Right cardiac atrium (tissue), 5 donors: ENCODE measurements at regions not wholly inside any gene's neighbourhood (a gene's known extent, or its start where the extent isn't known, plus 50 kb on each side); places are given as distances from the start of the nearest gene placed in this dataset.
"Not testable (repeated sequence)": the region's sequence is repeated elsewhere in the genome, so short reads cannot be mapped to it uniquely, and the experiment has no call there.

Experiments
- ATAC-seq, 2 donors: fragments of 200-7000 bp; cut with Tn5 transposase; one replicate each; pipeline versions ENCODE4 v1.8.0 to v1.9.1; 2020; ENCODE audit warnings: moderate library complexity in 2 of 2, mild to moderate bottlenecking in 1 of 2
- DNase-seq, 3 donors: peaks; one replicate each; pipeline ENCODE4 v3.0.0-alpha.2; 2020
- H3K27ac ChIP-seq: one replicate; pipeline ENCODE4 v1.5.1; 2013; ENCODE audit warnings: mild to moderate bottlenecking, low read length, control low read depth, moderate library complexity
- H3K27me3 ChIP-seq: one replicate; pipeline ENCODE4 v1.6.1; 2013; ENCODE audit not compliant: control insufficient read depth, insufficient read depth
- H3K4me1 ChIP-seq: one replicate; pipeline ENCODE4 v1.6.1; 2013; ENCODE audit warnings: low read length; ENCODE audit not compliant: control insufficient read depth, insufficient read depth
- H3K4me3 ChIP-seq: one replicate; pipeline ENCODE4 v1.5.1; 2013; ENCODE audit warnings: low read length, control low read depth
- H3K9me3 ChIP-seq: one replicate; pipeline ENCODE4 v1.6.1; 2013; ENCODE audit warnings: low read length; ENCODE audit not compliant: control insufficient read depth
- WGBS: extraction: QIAGEN DNeasy Blood & Tissue Kit; methylation state at CpG from one replicate; pipeline ENCODE4 v1.1.7; 2013; 5-methylcytosine and 5-hydroxymethylcytosine counted together
- intact Hi-C, 4 donors: fragments of 100-400 bp; cut with DNase I; formaldehyde crosslinking; loops; one replicate each; pipeline versions ENCODE4 v1.11.0 to v1.14.0; 2022 to 2023
- donor health status: healthy with polysubstance abuse.
- donor health status: DM: no; HTN: yes; CAD: no.
- donor health status: DM: no; HTN: no; CAD: no.
- donor health status: DM: no; HTN: yes; CAD: no; lungs with severe emphysema.
- donor health status: DM: yes; HTN: yes; CAD: no.

GRCh38 chr5:8720506-8720905 lies 825.4 kb downstream of the SEMA5A start:
- Histone ChIP-seq H3K27me3 (no peaks in the 10 kb centered on the region), H3K4me1 (no peaks in the 10 kb centered on the region), H3K27ac (no peak overlapping the region), H3K4me3 (no peak overlapping the region), H3K9me3 (peaks cover 6% of the 10 kb centered on the region)
- WGBS = 46% methylated on average over 5 of the region's 5 CpGs
- intact Hi-C loops = no loop called here
- DNase-seq (no peak), ATAC-seq (no peak)

DNA sequence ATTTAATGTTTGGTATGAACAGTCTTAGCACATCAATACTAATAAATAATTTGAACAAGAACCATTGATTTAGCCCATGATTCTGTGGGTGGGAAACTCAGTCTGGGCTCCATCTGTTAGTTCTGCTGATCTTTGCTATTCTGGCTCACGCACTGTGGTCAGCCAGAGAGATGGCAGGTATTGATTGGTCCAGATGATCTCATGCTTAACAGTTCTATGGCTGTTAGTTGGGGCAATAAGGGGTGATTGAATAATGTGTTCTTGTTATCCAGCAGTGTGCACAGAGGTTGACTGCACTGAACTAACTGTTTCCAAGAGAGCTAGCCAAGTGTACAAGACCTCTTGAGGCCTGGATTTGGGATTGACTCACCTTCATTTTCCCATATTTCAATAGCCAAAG lies 824.3 kb downstream of the SEMA5A start:
- no peak overlapping the region for H3K27ac ChIP-seq
- H3K4me1 ChIP-seq = no peaks in the 10 kb centered on the region
- H3K4me3 ChIP-seq = no peak overlapping the region
- no peaks in the 10 kb centered on the region for H3K27me3 ChIP-seq
- DNase-seq = no peak
- WGBS = 77% methylated on average over 1 of the region's 1 CpG
- H3K9me3 ChIP-seq = peaks cover 6% of the 10 kb centered on the region
- intact Hi-C loops = no loop called here
- no peak for ATAC-seq

GRCh38 chr5:8726383-8727036 lies 819.4 kb downstream of the SEMA5A start:
- Histone ChIP-seq H3K9me3 (peaks cover 3% of the 10 kb centered on the region), H3K27me3 (no peaks in the 10 kb centered on the region), H3K4me1 (no peaks in the 10 kb centered on the region), H3K27ac (no peak overlapping the region), H3K4me3 (no peak overlapping the region)
- 83% methylated on average over 11 of the region's 11 CpGs for WGBS
- intact Hi-C loops = no loop called here
- ATAC-seq (no peak), DNase-seq (no peak)

DNA sequence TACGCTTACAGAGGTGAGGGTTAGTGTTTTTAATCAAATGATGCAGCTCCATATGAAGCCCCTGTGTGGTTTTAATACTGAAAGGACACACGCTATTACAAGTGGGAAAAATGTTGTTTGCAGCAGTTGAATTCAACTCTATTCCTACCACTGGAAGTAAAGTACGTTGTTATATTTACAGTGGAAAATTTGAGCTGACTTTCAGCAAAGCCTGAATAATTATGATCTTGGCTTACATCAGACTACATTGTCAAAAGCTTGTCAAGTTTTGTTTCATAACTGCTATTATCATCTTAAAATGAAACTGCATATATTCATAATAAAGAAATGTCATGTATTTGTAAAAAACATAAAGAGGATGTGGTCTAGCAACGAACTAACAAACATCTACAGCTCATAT lies 818.5 kb downstream of the SEMA5A start:
- WGBS = 57% methylated on average over 4 of the region's 4 CpGs
- DNase-seq = no peak
- intact Hi-C loops = no loop called here
- Histone ChIP-seq H3K9me3 (no peaks in the 10 kb centered on the region), H3K27me3 (no peaks in the 10 kb centered on the region), H3K4me3 (no peak overlapping the region), H3K27ac (no peak overlapping the region), H3K4me1 (no peaks in the 10 kb centered on the region)
- no peak for ATAC-seq

- no peaks in the 10 kb centered on the region for H3K27me3 ChIP-seq
- DNase-seq (no peak), ATAC-seq (no peak)
- H3K4me1 ChIP-seq = no peaks in the 10 kb centered on the region
- H3K27ac ChIP-seq = no peak overlapping the region
- no peak overlapping the region for H3K4me3 ChIP-seq
- no peaks in the 10 kb centered on the region for H3K9me3 ChIP-seq
- intact Hi-C loops = no loop called here
- 43% methylated on average over 1 of the region's 1 CpG for WGBS
These were observed 816.4 kb downstream of the SEMA5A start for GRCh38 chr5:8729437-8729836.

DNA sequence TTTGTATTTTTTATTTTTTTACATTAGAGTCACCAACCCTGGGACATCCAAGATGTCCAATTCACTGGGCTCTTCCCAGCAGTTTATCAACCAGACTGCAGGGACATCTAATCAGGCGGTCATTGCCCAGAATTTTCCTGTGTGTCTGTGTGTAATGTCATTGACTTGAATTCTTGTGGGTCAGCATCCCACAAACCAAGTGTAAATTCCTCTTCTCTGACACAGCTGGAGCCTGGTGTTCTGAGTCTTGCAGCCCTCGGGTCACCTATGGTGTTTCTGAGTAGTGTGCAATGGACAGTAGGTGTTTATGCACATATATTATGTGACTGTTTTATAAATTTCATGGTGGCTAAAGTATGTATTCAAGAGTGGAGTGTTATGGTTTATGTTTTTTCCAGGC lies 815.7 kb downstream of the SEMA5A start:
- 76% methylated on average over 2 of the region's 2 CpGs for WGBS
- no peak for DNase-seq
- Histone ChIP-seq H3K4me3 (no peak overlapping the region), H3K27ac (no peak overlapping the region), H3K9me3 (no peaks in the 10 kb centered on the region), H3K4me1 (no peaks in the 10 kb centered on the region), H3K27me3 (no peaks in the 10 kb centered on the region)
- intact Hi-C loops = no loop called here
- no peak for ATAC-seq

- H3K27me3 ChIP-seq, DNase-seq, H3K4me1 ChIP-seq, intact Hi-C loops, H3K27ac ChIP-seq, H3K4me3 ChIP-seq, ATAC-seq, H3K9me3 ChIP-seq: not testable (repeated sequence)
- WGBS = 100% methylated on average over 2 of the region's 7 CpGs
These were observed 814.8 kb downstream of the SEMA5A start for GRCh38 chr5:8731110-8731509.

GRCh38 chr5:8740595-8740994 lies 805.3 kb downstream of the SEMA5A start:
- WGBS = 82% methylated on average over 7 of the region's 7 CpGs
- H3K27ac ChIP-seq = no peak overlapping the region
- DNase-seq (no peak), ATAC-seq (no peak)
- H3K9me3 ChIP-seq = no peaks in the 10 kb centered on the region
- H3K27me3 ChIP-seq = no peaks in the 10 kb centered on the region
- no peak overlapping the region for H3K4me3 ChIP-seq
- intact Hi-C loops = no loop called here
- H3K4me1 ChIP-seq = no peaks in the 10 kb centered on the region

DNA sequence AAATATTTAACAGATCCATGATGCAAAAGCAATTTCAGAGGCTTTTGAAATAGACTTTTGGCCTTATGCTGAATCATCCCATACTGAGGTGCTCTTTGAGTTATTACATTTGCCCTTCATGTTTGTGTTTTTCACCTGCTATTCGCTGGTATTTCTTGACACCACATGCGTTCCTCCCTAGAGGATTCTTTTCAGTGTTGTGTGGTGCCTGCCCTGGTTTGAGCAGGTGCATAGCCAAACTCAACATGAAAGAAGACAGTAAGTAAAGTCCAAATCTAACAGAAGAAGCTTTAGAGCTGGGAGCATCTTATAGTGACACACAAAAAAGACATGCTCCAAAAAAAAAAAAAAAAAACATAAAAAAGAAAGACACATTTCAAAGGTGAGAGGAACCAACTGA lies 796.3 kb downstream of the SEMA5A start:
- peaks cover 3% of the 10 kb centered on the region for H3K9me3 ChIP-seq
- 92% methylated on average over 2 of the region's 2 CpGs for WGBS
- no peak overlapping the region for H3K27ac ChIP-seq
- no peaks in the 10 kb centered on the region for H3K27me3 ChIP-seq
- H3K4me3 ChIP-seq = no peak overlapping the region
- DNase-seq (no peak), ATAC-seq (no peak)
- intact Hi-C loops = no loop called here
- no peaks in the 10 kb centered on the region for H3K4me1 ChIP-seq

DNA sequence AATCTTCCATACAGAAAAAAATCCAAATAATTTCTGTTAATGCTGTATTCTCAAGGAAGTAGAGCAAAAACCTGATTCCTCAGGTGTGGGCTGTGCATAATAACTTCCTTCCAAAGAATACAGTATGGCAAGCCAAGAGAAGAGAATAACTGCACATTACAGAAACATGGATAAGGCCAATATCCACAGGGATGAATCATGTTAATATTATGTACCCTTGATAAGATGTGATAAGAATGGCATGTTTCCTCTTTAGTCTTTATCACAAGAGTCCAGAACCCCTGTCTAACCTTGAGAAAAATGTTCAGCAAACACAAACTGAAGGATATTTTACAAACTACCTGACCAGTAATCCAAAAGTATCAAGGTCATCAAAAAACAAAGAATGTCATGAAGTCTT lies 795.8 kb downstream of the SEMA5A start:
- no peak for ATAC-seq
- no peak for DNase-seq
- Histone ChIP-seq H3K4me1 (no peaks in the 10 kb centered on the region), H3K27ac (no peak overlapping the region), H3K4me3 (no peak overlapping the region), H3K27me3 (no peaks in the 10 kb centered on the region), H3K9me3 (peaks cover 3% of the 10 kb centered on the region)
- intact Hi-C loops = loop anchor here in 2 of 4 donors (10.0 kb wide), 1 partner anchor 455 kb away; no protein-coding TSS in a partner anchor

DNA sequence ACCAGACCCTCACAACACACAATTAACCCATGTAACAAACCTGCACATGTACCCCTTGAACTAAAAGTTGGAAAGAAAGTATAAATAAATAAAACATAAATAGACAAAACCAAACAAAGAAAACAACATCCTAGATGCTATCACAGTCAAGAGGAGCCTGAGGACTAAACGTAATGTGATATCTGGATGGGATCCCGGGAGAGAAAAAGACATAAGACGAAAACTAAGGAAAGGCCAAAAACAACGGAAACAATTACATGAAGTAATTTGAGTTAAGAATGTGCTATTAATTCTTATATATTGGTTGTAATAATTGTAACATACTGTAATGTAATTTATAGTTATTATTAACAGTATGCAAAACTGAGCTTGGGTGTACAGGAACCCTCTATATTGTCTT lies 793.9 kb downstream of the SEMA5A start:
- no peak for DNase-seq
- intact Hi-C loops = loop anchor here in 2 of 4 donors (10.0 kb wide), 1 partner anchor 453 kb away; no protein-coding TSS in a partner anchor
- Histone ChIP-seq H3K4me3 (no peak overlapping the region), H3K4me1 (no peaks in the 10 kb centered on the region), H3K9me3 (peaks cover 3% of the 10 kb centered on the region), H3K27ac (no peak overlapping the region), H3K27me3 (no peaks in the 10 kb centered on the region)
- no peak for ATAC-seq
- 53% methylated on average over 4 of the region's 4 CpGs for WGBS

- Histone ChIP-seq H3K9me3 (peaks cover 3% of the 10 kb centered on the region), H3K27ac (no peak overlapping the region), H3K4me3 (no peak overlapping the region), H3K27me3 (no peaks in the 10 kb centered on the region), H3K4me1 (no peaks in the 10 kb centered on the region)
- no peak for ATAC-seq
- no peak for DNase-seq
- intact Hi-C loops = loop anchor here in 2 of 4 donors (10.0 kb wide), 1 partner anchor 452 kb away; no protein-coding TSS in a partner anchor
- 58% methylated on average over 1 of the region's 1 CpG for WGBS
These were observed 793.3 kb downstream of the SEMA5A start for GRCh38 chr5:8752595-8752994.
